Nucleus accumbens (tissue), 56 donors: ENCODE measurements at regions not wholly inside any gene's neighbourhood (a gene's known extent, or its start where the extent isn't known, plus 50 kb on each side); places are given as distances from the start of the nearest gene placed in this dataset.

Experiments used
- DNase-seq, 56 donors: peaks; one replicate each; lab custom pipeline; 2025; lab: John Stamatoyannopoulos, UW

- DNase-seq = no peak
These were observed 1462.4 kb downstream of the EFNB2 start for GRCh38 chr13:105073041-105073440.

GRCh38 chr13:105070452-105070851 is 1465.0 kb downstream of the EFNB2 start:
- no peak for DNase-seq

- DNase-seq = no peak
These were observed 1466.4 kb downstream of the EFNB2 start for GRCh38 chr13:105069106-105069505.

- DNase-seq = no peak
These were observed 1471.8 kb downstream of the EFNB2 start for GRCh38 chr13:105063676-105064075.

GRCh38 chr13:105059786-105060185 is 1475.7 kb downstream of the EFNB2 start:
- no peak for DNase-seq

GRCh38 chr13:105058517-105058916 is 1476.9 kb downstream of the EFNB2 start:
- no peak for DNase-seq

GRCh38 chr13:105052711-105053110 is 1482.8 kb downstream of the EFNB2 start:
- no peak for DNase-seq

GRCh38 chr13:105050686-105051085 is 1484.8 kb downstream of the EFNB2 start:
- peak in 2 of 56 donors; percentile 2 for DNase-seq

GRCh38 chr13:105048677-105049076 is 1486.8 kb downstream of the EFNB2 start:
- DNase-seq = no peak

- DNase-seq = no peak
These were observed 1487.7 kb downstream of the EFNB2 start for GRCh38 chr13:105047676-105048295.

GRCh38 chr13:105037110-105037509 is 1498.4 kb downstream of the EFNB2 start:
- DNase-seq = no peak

GRCh38 chr13:105035092-105035491 is 1500.4 kb downstream of the EFNB2 start:
- no peak for DNase-seq

GRCh38 chr13:105033999-105034398 is 1501.5 kb downstream of the EFNB2 start:
- no peak for DNase-seq

- no peak for DNase-seq
These were observed 1504.2 kb downstream of the EFNB2 start for GRCh38 chr13:105031306-105031705.

- DNase-seq = no peak
These were observed 1504.6 kb downstream of the EFNB2 start for GRCh38 chr13:105030851-105031250.

GRCh38 chr13:105019073-105019472 is 1516.4 kb downstream of the EFNB2 start:
- DNase-seq = no peak

GRCh38 chr13:105016266-105016665 is 1519.2 kb downstream of the EFNB2 start:
- peak in 1 of 56 donors; percentile 1 for DNase-seq

- DNase-seq = no peak
These were observed 1526.9 kb downstream of the EFNB2 start for GRCh38 chr13:105008604-105009003.

GRCh38 chr13:105007166-105007808 is 1528.2 kb downstream of the EFNB2 start:
- no peak for DNase-seq

- no peak for DNase-seq
These were observed 1539.4 kb downstream of the EFNB2 start for GRCh38 chr13:104996022-104996421.

- DNase-seq = no peak
These were observed 1541.8 kb downstream of the EFNB2 start for GRCh38 chr13:104993708-104994107.

GRCh38 chr13:104987621-104988020 is 1547.8 kb downstream of the EFNB2 start:
- no peak for DNase-seq
